Brain microvascular endothelial cell (primary cell): ENCODE measurements at regions not wholly inside any gene's neighbourhood (a gene's known extent, or its start where the extent isn't known, plus 50 kb on each side); places are given as distances from the start of the nearest gene placed in this dataset.
"Not testable (repeated sequence)": the region's sequence is repeated elsewhere in the genome, so short reads cannot be mapped to it uniquely, and the experiment has no call there.

Source experiments
- DNase-seq: peaks from one replicate; pipeline ENCODE4 v3.0.0-alpha.2; 2020
- H3K27ac ChIP-seq: fragments of 250-450 bp; sonication (Bioruptor Pico); 2 replicates; pipeline ENCODE4 v1.5.1; 2020; ENCODE audit warnings: mild to moderate bottlenecking, moderate library complexity
- H3K27me3 ChIP-seq: fragments of 250-450 bp; sonication (Bioruptor Pico); replicated peaks from 2 replicates; pipeline ENCODE4 v1.5.1; 2020; ENCODE audit warnings: mild to moderate bottlenecking
- H3K36me3 ChIP-seq: fragments of 250-450 bp; sonication (Bioruptor Pico); replicated peaks from 2 replicates; pipeline ENCODE4 v1.5.1; 2020; ENCODE audit warnings: mild to moderate bottlenecking
- H3K4me3 ChIP-seq: 2 replicates; pipeline ENCODE4 v1.5.1; 2011; ENCODE audit warnings: low read depth, mild to moderate bottlenecking, control low read depth, low read length, moderate library complexity
- in situ Hi-C: cut with HindIII; loops from 2 replicates; pipeline ENCODE4 v1.10.0; 2017; ENCODE audit warnings: low sequenced_read_pairs, low pct_ligation_motif_present
- TF ChIP-seq, protein P1 (sequence below): IDR thresholded peaks from 2 replicates; pipeline ENCODE4 v1.5.1; 2011; ENCODE audit warnings: low read depth, mild to moderate bottlenecking, moderate library complexity, low read length, control low read depth, inconsistent platforms; ENCODE audit errors: missing control alignments

GRCh38 chr2:190759749-190760213 is 110.9 kb downstream of the NAB1 start:
- H3K4me3 ChIP-seq, result no peak overlapping the region
- H3K36me3 ChIP-seq, result no peaks in the 10 kb centered on the region
- H3K27ac ChIP-seq, result peak overlapping the region; percentile 1
- in situ Hi-C loops, result no loop called here
- TF ChIP-seq, protein P1, sequence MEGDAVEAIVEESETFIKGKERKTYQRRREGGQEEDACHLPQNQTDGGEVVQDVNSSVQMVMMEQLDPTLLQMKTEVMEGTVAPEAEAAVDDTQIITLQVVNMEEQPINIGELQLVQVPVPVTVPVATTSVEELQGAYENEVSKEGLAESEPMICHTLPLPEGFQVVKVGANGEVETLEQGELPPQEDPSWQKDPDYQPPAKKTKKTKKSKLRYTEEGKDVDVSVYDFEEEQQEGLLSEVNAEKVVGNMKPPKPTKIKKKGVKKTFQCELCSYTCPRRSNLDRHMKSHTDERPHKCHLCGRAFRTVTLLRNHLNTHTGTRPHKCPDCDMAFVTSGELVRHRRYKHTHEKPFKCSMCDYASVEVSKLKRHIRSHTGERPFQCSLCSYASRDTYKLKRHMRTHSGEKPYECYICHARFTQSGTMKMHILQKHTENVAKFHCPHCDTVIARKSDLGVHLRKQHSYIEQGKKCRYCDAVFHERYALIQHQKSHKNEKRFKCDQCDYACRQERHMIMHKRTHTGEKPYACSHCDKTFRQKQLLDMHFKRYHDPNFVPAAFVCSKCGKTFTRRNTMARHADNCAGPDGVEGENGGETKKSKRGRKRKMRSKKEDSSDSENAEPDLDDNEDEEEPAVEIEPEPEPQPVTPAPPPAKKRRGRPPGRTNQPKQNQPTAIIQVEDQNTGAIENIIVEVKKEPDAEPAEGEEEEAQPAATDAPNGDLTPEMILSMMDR, result no peak
- H3K27me3 ChIP-seq, result no peaks in the 10 kb centered on the region
- DNase-seq, result peak; percentile 49

DNA sequence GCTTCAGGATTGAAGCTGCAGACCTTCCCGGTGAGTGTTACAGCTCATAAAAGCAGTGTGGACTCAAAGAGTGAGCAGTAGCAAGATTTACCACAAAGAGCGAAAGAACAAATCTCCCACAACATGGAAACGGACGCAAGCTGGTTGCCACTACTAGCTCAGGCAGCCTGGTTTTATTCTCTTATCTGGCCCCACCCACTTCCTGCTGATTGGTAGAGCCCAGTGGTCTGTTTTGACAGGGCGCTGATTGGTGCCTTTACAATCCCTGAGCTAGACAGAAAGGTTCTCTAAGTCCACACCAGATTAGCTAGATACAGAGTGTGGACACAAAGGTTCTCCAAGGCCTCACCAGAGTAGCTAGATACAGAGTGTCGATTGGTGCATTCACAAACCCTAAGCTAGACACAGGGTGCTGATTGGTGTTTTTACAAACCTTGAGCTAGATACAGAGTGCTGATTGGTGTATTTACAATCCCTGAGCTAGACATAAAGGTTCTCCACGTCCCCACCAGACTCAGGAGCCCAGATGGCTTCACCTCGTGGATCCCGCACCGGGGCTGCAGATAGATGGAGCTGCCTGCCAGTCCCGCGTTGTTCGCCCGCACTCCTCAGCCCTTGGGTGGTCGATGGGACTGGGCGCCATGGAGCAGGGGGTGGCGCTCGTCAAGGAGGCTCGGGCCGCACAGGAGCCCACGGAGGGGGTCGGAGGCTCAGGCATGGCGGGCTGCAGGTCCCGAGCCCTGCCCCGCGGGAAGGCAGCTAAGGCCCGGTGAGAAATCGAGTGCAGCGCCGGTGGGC is 111.7 kb downstream of the NAB1 start:
- DNase-seq, H3K36me3 ChIP-seq, in situ Hi-C loops, H3K4me3 ChIP-seq, H3K27me3 ChIP-seq: not testable (repeated sequence)
- H3K27ac ChIP-seq, result peak overlapping the region; percentile 1

DNA sequence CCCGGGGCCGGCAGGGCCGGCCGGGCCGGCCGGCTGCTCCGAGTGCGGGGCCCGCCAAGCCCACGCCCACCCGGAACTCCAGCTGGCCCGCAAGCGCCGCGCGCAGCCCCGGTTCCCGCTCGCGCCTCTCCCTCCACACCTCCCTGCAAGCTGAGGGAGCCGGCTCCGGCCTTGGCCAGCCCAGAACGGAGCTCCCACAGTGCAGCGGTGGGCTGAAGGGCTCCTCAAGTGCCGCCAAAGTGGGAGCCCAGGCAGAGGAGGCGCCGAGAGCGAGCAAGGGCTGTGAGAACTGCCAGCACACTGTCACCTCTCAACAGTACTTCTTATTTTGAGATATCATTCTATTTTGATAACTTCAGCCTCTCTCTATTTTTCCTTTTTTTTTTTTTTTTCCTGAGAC is 112.3 kb downstream of the NAB1 start:
- DNase-seq, in situ Hi-C loops, H3K36me3 ChIP-seq, H3K27ac ChIP-seq, H3K27me3 ChIP-seq: not testable (repeated sequence)
- peak overlapping the region; percentile 24 for H3K4me3 ChIP-seq

DNA sequence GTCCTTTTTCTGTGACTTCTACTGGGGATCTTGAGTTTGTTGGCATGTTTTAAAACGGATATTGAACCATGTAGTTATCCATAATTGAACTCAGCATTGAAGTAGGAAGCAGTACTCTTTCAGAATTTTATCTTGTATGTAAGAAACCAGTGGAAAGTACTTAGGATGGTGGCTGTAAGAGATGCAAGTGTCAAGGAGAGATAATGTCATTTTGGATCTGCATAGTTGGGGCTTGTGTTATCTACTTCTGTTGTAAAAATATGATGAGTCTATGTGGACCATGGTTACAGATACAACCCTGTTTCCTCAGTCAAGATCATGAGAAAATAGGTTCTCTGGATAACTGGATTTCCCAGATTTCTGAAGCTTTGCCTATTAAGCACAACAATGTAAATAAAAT is 113.7 kb downstream of the NAB1 start:
- in situ Hi-C loops, result no loop called here
- Histone ChIP-seq H3K27ac (no peak overlapping the region), H3K36me3 (no peaks in the 10 kb centered on the region), H3K27me3 (no peaks in the 10 kb centered on the region), H3K4me3 (no peak overlapping the region)
- TF ChIP-seq, protein P1, result no peak
- no peak for DNase-seq

- TF ChIP-seq, protein P1, result no peak
- no peaks in the 10 kb centered on the region for H3K36me3 ChIP-seq
- H3K27ac ChIP-seq, result no peak overlapping the region
- no peak overlapping the region for H3K4me3 ChIP-seq
- H3K27me3 ChIP-seq, result no peaks in the 10 kb centered on the region
- in situ Hi-C loops, result no loop called here
- DNase-seq, result no peak
Measured at GRCh38 chr2:190763100-190763499, 114.2 kb downstream of the NAB1 start.

- Histone ChIP-seq H3K36me3 (no peaks in the 10 kb centered on the region), H3K27ac (no peak overlapping the region), H3K27me3 (no peaks in the 10 kb centered on the region), H3K4me3 (no peak overlapping the region)
- DNase-seq, result peak; percentile 4
- TF ChIP-seq, protein P1, result no peak
- in situ Hi-C loops, result no loop called here
Measured at GRCh38 chr2:190763901-190764514, 115.1 kb downstream of the NAB1 start.
